Ishikawa (cell line): ENCODE measurements at regions not wholly inside any gene's neighbourhood (a gene's known extent, or its start where the extent isn't known, plus 50 kb on each side); places are given as distances from the start of the nearest gene placed in this dataset.

Experiments used
- CEBPB ChIP-seq: IDR thresholded peaks from 2 replicates; pipeline ENCODE4 v1.6.1; 2012
- CREB1 ChIP-seq: IDR thresholded peaks from 2 replicates; pipeline ENCODE4 v1.6.1; 2012; ENCODE audit warnings: low read depth
- EGR1 ChIP-seq: IDR thresholded peaks from 2 replicates; pipeline ENCODE4 v1.6.1; 2012
- EP300 ChIP-seq: IDR thresholded peaks from 2 replicates; pipeline ENCODE4 v1.6.1; 2012; ENCODE audit warnings: borderline replicate concordance
- FOXM1 ChIP-seq: IDR thresholded peaks from 2 replicates; pipeline ENCODE4 v1.6.1; 2012; ENCODE audit warnings: low read depth, borderline replicate concordance
- NFIC ChIP-seq: IDR thresholded peaks from 2 replicates; pipeline ENCODE4 v1.6.1; 2012
- RAD21 ChIP-seq: IDR thresholded peaks from 2 replicates; pipeline ENCODE4 v1.6.1; 2012; ENCODE audit warnings: low read depth
- TAF1 ChIP-seq: IDR thresholded peaks from 2 replicates; pipeline ENCODE4 v1.6.1; 2012; ENCODE audit warnings: low read depth, mild to moderate bottlenecking
- TCF12 ChIP-seq: IDR thresholded peaks from 2 replicates; pipeline ENCODE4 v1.6.1; 2012; ENCODE audit warnings: low read depth
- TEAD4 ChIP-seq: IDR thresholded peaks from 2 replicates; pipeline ENCODE4 v1.6.1; 2012
- YY1 ChIP-seq: IDR thresholded peaks from 2 replicates; pipeline ENCODE4 v1.6.1; 2012; ENCODE audit warnings: low read depth
- ZBTB7A ChIP-seq: IDR thresholded peaks from 2 replicates; pipeline ENCODE4 v1.6.1; 2012; ENCODE audit warnings: low read depth
- TF ChIP-seq, protein P1 (sequence below): IDR thresholded peaks from 2 replicates; pipeline ENCODE4 v1.6.1; 2012; ENCODE audit warnings: low read depth, mild to moderate bottlenecking
- TF ChIP-seq, protein P2 (sequence below): IDR thresholded peaks from 2 replicates; pipeline ENCODE4 v1.6.1; 2012
- TF ChIP-seq, protein P3 (sequence below): IDR thresholded peaks from 2 replicates; pipeline ENCODE4 v1.6.1; 2012

GRCh38 chr13:36493046-36493445, 60.8 kb downstream of the CCNA1 start:
- no peak for TF ChIP-seq TEAD4
- TF ChIP-seq, protein P1, sequence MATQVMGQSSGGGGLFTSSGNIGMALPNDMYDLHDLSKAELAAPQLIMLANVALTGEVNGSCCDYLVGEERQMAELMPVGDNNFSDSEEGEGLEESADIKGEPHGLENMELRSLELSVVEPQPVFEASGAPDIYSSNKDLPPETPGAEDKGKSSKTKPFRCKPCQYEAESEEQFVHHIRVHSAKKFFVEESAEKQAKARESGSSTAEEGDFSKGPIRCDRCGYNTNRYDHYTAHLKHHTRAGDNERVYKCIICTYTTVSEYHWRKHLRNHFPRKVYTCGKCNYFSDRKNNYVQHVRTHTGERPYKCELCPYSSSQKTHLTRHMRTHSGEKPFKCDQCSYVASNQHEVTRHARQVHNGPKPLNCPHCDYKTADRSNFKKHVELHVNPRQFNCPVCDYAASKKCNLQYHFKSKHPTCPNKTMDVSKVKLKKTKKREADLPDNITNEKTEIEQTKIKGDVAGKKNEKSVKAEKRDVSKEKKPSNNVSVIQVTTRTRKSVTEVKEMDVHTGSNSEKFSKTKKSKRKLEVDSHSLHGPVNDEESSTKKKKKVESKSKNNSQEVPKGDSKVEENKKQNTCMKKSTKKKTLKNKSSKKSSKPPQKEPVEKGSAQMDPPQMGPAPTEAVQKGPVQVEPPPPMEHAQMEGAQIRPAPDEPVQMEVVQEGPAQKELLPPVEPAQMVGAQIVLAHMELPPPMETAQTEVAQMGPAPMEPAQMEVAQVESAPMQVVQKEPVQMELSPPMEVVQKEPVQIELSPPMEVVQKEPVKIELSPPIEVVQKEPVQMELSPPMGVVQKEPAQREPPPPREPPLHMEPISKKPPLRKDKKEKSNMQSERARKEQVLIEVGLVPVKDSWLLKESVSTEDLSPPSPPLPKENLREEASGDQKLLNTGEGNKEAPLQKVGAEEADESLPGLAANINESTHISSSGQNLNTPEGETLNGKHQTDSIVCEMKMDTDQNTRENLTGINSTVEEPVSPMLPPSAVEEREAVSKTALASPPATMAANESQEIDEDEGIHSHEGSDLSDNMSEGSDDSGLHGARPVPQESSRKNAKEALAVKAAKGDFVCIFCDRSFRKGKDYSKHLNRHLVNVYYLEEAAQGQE, result no peak
- no peak for TF ChIP-seq ZBTB7A
- TF ChIP-seq, protein P2, sequence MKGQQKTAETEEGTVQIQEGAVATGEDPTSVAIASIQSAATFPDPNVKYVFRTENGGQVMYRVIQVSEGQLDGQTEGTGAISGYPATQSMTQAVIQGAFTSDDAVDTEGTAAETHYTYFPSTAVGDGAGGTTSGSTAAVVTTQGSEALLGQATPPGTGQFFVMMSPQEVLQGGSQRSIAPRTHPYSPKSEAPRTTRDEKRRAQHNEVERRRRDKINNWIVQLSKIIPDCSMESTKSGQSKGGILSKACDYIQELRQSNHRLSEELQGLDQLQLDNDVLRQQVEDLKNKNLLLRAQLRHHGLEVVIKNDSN, result no peak
- TF ChIP-seq NFIC, result no peak
- no peak for TF ChIP-seq YY1
- TF ChIP-seq, protein P3, sequence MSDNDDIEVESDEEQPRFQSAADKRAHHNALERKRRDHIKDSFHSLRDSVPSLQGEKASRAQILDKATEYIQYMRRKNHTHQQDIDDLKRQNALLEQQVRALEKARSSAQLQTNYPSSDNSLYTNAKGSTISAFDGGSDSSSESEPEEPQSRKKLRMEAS, result no peak
- no peak for TF ChIP-seq CREB1

DNA sequence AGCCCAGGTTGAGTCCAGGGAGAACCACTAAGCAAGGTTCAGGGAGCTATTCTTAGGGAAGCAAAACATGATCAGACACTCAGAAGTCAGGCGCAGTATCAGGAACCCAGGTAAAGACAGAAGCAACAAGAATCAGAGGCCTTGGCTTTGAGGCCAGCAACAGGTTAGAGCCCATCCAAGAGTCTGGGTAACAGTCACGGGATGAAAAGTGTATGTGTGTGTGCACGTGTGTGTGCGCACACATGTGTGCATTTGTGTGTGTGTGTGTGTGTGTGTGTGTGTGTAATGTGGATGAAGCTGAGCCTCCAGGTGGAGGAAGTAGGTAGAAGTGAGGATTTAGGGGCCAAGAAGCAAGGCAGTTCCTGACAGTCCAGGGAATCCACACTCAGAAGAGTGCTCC, 63.1 kb downstream of the CCNA1 start:
- TF ChIP-seq ZBTB7A (no peak), NFIC (no peak), EP300 (no peak), CEBPB (no peak), CREB1 (no peak), YY1 (no peak), TCF12 (no peak), TEAD4 (no peak), RAD21 (no peak), TAF1 (no peak), FOXM1 (no peak), EGR1 (no peak)
- TF ChIP-seq, protein P3, result no peak
- TF ChIP-seq, protein P1, result no peak
- TF ChIP-seq, protein P2, result no peak

DNA sequence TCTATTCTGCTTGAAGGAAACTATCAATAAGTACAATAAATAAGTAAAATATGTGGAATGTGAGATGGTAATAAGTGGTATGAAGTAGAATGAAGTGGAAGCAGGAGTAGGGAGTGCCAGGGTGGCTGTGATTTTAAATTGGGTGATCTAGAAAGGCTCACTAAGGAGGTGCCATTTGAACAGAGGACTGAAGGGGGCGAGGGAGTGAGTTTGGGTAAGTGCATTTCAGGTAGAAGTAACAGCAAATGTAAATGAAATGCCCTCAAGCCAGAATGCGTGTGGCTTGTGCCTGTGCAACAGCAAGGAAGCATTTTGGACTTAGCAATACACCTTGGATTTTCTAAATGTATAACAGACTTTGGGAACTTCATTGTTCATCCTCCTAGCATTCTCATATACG, 77.1 kb downstream of the CCNA1 start:
- TF ChIP-seq ZBTB7A (no peak), TCF12 (no peak), TAF1 (no peak), EGR1 (no peak), CEBPB (no peak), EP300 (no peak), CREB1 (no peak), TEAD4 (no peak), FOXM1 (no peak), NFIC (no peak), RAD21 (no peak; the same call in 1 of the 2 replicates), YY1 (no peak)
- TF ChIP-seq, protein P2, result no peak
- TF ChIP-seq, protein P3, result no peak
- TF ChIP-seq, protein P1, result no peak

DNA sequence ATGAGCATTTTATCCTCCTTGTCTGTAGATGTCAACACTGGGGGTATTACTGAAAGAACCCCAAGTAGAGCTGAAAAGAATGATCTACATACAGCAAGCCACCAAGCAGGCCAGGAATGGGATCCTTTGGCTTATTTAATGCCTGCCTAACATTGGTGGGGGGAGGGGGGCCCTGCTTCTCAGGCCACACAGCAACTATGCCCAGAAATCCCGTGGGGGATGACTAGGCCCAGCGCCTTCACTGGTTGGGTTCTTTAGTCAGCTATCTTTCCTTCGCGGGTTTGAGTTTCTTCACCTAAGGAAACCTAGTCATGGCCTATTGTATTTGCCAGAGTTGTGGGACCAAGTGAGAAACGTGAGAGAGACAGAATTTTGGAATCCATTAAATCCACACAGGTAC, 80.5 kb downstream of the CCNA1 start:
- no peak for TF ChIP-seq YY1
- TF ChIP-seq, protein P2, result no peak
- no peak for TF ChIP-seq RAD21
